SU-DHL-6 (cell line): ENCODE measurements at regions not wholly inside any gene's neighbourhood (a gene's known extent, or its start where the extent isn't known, plus 50 kb on each side); places are given as distances from the start of the nearest gene placed in this dataset.

ENCODE experiments used
- H2AFZ ChIP-seq: fragments of 200-600 bp; sonication (generic); 2 replicates; pipeline ENCODE4 v1.6.1; 2014; ENCODE audit warnings: low read depth, mild to moderate bottlenecking, moderate library complexity, mixed read lengths, antibody characterized with exemption, low read length; ENCODE audit not compliant: severe bottlenecking
- H3F3A ChIP-seq: fragments of 200-600 bp; shearing (Covaris generic); 2 replicates; pipeline ENCODE4 v1.6.0; 2016; ENCODE audit warnings: antibody characterized with exemption, mild to moderate bottlenecking; ENCODE audit not compliant: insufficient read depth
- H3K27ac ChIP-seq: fragments of 200-600 bp; sonication (generic); 2 replicates; pipeline ENCODE4 v1.5.1; 2016; ENCODE audit warnings: low read depth, mild to moderate bottlenecking, low read length, moderate library complexity, mixed read lengths
- H3K27me3 ChIP-seq: fragments of 200-600 bp; sonication (generic), shearing (Covaris generic); 2 replicates; pipeline ENCODE4 v1.6.0; 2014; ENCODE audit warnings: mild to moderate bottlenecking, low read length
- H3K36me3 ChIP-seq: fragments of 200-600 bp; sonication (generic); 2 replicates; pipeline ENCODE4 v1.6.1; 2014; ENCODE audit warnings: mild to moderate bottlenecking, low read length, mixed read lengths
- H3K4me2 ChIP-seq: fragments of 300-600, 200-600 bp; shearing (Covaris generic), sonication (generic); 2 replicates; pipeline ENCODE4 v1.6.0; 2014; ENCODE audit warnings: low read length, low read depth, mild to moderate bottlenecking; ENCODE audit not compliant: poor library complexity, severe bottlenecking
- H3K4me3 ChIP-seq: fragments of 200-600 bp; sonication (generic); 2 replicates; pipeline ENCODE4 v1.5.1; 2014; ENCODE audit warnings: antibody characterized with exemption, low read length, mild to moderate bottlenecking, mixed read lengths; ENCODE audit not compliant: insufficient read depth, poor library complexity, severe bottlenecking
- H3K79me2 ChIP-seq: fragments of 200-600 bp; sonication (generic); 2 replicates; pipeline ENCODE4 v1.6.1; 2014; ENCODE audit warnings: mild to moderate bottlenecking, low read length, moderate library complexity; ENCODE audit not compliant: insufficient read depth
- H3K9ac ChIP-seq: fragments of 200-600 bp; sonication (generic); 2 replicates; pipeline ENCODE4 v1.7.0; 2014; ENCODE audit warnings: mild to moderate bottlenecking, low read length
- H3K9me2 ChIP-seq: fragments of 200-600 bp; sonication (generic); replicated peaks from 2 replicates; pipeline ENCODE4 v1.6.1; 2014; ENCODE audit warnings: low read length; ENCODE audit not compliant: insufficient read depth
- H3K9me3 ChIP-seq: fragments of 200-600 bp; sonication (generic); 2 replicates; pipeline ENCODE4 v1.6.1; 2014; ENCODE audit warnings: low read length, mixed read lengths; ENCODE audit not compliant: insufficient read depth
- H4K20me1 ChIP-seq: fragments of 200-600 bp; sonication (generic); 2 replicates; pipeline ENCODE4 v1.6.1; 2014; ENCODE audit warnings: low read depth, mild to moderate bottlenecking, antibody characterized with exemption, low read length, moderate library complexity, mixed read lengths
- EZH2phosphoT487 ChIP-seq: fragments of 200-600 bp; sonication (generic), shearing (Covaris generic); conservative IDR thresholded peaks from 2 replicates; pipeline ENCODE4 v1.6.1; 2018; ENCODE audit warnings: mild to moderate bottlenecking, antibody characterized with exemption, low read length, moderate library complexity, mixed read lengths
- TF ChIP-seq, protein P1 (sequence below): fragments of 200-600 bp; sonication (generic); IDR thresholded peaks from one replicate; pipeline ENCODE4 v1.5.1; 2017; ENCODE audit warnings: antibody characterized with exemption, mild to moderate bottlenecking, low read length, moderate library complexity; ENCODE audit not compliant: insufficient read depth, poor library complexity, severe bottlenecking

DNA sequence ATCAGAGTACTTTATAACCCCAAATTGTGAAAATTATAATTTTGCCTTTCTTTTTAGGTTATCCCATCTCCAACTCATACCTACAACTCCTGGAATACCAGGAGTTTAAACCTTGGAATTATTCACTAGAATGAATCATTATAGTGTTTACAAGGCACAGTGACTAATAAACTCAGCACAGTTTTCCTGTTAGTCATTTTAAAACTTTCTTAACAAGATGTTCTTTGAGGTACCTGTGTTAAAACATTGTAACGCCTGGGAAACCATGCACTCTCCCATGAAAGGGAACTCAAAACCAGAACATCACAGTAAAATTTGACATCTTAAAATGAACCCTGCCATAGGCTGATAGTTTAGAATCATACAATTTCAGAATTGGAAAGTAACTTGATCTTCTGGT lies 132.4 kb upstream of the OSTN start:
- Histone ChIP-seq H3K9me2 (no peaks in the 10 kb centered on the region), H4K20me1 (no peaks in the 10 kb centered on the region), H3K4me3 (no peak overlapping the region), H3K27ac (no peak overlapping the region), H2AFZ (no peak overlapping the region), H3K27me3 (no peaks in the 10 kb centered on the region), H3K9me3 (no peaks in the 10 kb centered on the region), H3K9ac (no peak overlapping the region), H3K36me3 (no peaks in the 10 kb centered on the region), H3K79me2 (no peaks in the 10 kb centered on the region), H3F3A (no peaks in the 10 kb centered on the region), H3K4me2 (no peak overlapping the region)
- TF ChIP-seq, protein P1, sequence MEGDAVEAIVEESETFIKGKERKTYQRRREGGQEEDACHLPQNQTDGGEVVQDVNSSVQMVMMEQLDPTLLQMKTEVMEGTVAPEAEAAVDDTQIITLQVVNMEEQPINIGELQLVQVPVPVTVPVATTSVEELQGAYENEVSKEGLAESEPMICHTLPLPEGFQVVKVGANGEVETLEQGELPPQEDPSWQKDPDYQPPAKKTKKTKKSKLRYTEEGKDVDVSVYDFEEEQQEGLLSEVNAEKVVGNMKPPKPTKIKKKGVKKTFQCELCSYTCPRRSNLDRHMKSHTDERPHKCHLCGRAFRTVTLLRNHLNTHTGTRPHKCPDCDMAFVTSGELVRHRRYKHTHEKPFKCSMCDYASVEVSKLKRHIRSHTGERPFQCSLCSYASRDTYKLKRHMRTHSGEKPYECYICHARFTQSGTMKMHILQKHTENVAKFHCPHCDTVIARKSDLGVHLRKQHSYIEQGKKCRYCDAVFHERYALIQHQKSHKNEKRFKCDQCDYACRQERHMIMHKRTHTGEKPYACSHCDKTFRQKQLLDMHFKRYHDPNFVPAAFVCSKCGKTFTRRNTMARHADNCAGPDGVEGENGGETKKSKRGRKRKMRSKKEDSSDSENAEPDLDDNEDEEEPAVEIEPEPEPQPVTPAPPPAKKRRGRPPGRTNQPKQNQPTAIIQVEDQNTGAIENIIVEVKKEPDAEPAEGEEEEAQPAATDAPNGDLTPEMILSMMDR = no peak
- no peak for TF ChIP-seq EZH2phosphoT487

DNA sequence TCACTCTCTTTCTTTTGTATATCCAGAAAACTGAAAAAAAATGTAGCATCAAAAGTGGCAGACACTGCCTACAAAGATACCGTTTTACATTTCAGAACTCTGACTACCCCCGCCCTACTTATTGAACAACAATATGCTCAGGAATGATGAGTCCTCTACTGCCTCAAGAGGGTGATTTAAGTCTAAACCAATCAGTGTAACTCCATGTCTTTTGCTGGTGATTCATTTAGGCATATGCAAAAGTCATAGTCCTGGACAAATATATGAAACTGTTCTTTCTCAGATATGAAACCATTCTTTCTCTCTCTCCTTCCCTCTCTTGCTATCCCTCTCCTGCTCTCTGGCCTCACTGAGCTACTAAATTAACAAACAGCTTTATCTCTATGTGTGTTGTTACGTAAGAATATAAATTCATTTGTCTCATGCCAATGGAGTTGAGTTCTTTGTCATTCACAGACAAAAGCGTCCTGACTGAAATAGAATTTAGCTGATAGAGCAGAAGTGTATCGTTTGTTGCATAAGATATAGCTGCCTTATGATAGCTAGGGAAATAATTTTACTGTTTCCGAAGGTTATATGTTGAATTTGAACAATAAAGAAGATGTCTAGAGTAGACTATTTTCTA lies 133.7 kb upstream of the OSTN start:
- no peak overlapping the region for H3K4me2 ChIP-seq
- no peak overlapping the region for H3K9ac ChIP-seq
- no peak overlapping the region for H3K27ac ChIP-seq
- no peak overlapping the region for H2AFZ ChIP-seq
- no peaks in the 10 kb centered on the region for H3F3A ChIP-seq
- no peaks in the 10 kb centered on the region for H3K36me3 ChIP-seq
- no peak overlapping the region for H3K4me3 ChIP-seq
- no peaks in the 10 kb centered on the region for H3K79me2 ChIP-seq
- no peaks in the 10 kb centered on the region for H3K9me2 ChIP-seq
- H3K27me3 ChIP-seq = no peaks in the 10 kb centered on the region
- H4K20me1 ChIP-seq = no peaks in the 10 kb centered on the region
- TF ChIP-seq, protein P1 = no peak
- TF ChIP-seq EZH2phosphoT487 = no peak
- H3K9me3 ChIP-seq = no peaks in the 10 kb centered on the region

DNA sequence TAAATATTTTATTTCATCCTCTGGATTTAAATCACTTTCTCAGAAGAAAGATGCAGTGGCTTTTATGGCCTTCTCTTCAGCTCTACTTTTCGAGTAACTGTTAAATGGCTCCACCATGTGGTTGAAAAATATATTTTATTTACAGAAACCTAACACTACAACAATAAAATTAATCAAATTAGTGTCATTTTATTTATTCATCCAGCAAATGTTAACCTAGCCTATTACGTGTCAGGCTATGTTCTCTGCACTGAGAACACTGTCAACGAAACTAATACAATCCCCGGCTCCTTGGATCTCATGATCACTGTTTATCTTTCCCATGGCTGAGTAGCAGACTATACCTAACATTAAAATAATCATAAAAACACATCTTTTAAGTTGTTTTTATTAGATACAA lies 148.0 kb upstream of the OSTN start:
- Histone ChIP-seq H4K20me1 (no peaks in the 10 kb centered on the region), H3K9ac (no peak overlapping the region), H3K4me3 (no peak overlapping the region), H3K9me3 (no peaks in the 10 kb centered on the region), H3K79me2 (no peaks in the 10 kb centered on the region), H3K27ac (no peak overlapping the region), H3F3A (no peaks in the 10 kb centered on the region), H3K9me2 (no peaks in the 10 kb centered on the region), H2AFZ (no peak overlapping the region), H3K27me3 (no peaks in the 10 kb centered on the region), H3K4me2 (no peak overlapping the region), H3K36me3 (no peaks in the 10 kb centered on the region)
- TF ChIP-seq EZH2phosphoT487 = no peak
- TF ChIP-seq, protein P1 = peak; percentile 29
